Activated T-cell treated with anti-CD3 and anti-CD28 coated beads, Interleukin-2, amount 50 U/mL, for 24 hours (primary cell): ENCODE measurements at regions not wholly inside any gene's neighbourhood (a gene's known extent, or its start where the extent isn't known, plus 50 kb on each side); places are given as distances from the start of the nearest gene placed in this dataset.

ENCODE experiments used
- DNase-seq: peaks from one replicate; pipeline ENCODE4 v3.0.0-alpha.2; 2020
- H3K27ac Mint-ChIP-seq: 2 replicates; pipeline ENCODE4 v1.8.0; 2020; ENCODE audit warnings: mild to moderate bottlenecking, mixed read lengths
- H3K27me3 Mint-ChIP-seq: 2 replicates; pipeline ENCODE4 v1.8.0; 2020; ENCODE audit warnings: mixed read lengths
- H3K36me3 Mint-ChIP-seq: 2 replicates; pipeline ENCODE4 v1.8.0; 2020; ENCODE audit warnings: low read depth, mixed read lengths
- H3K4me1 Mint-ChIP-seq: 2 replicates; pipeline ENCODE4 v1.8.0; 2020; ENCODE audit warnings: low read depth, mixed read lengths
- H3K4me3 Mint-ChIP-seq: 2 replicates; pipeline ENCODE4 v1.8.0; 2020; ENCODE audit warnings: mild to moderate bottlenecking, moderate library complexity, mixed read lengths
- H3K9me3 Mint-ChIP-seq: 2 replicates; pipeline ENCODE4 v1.8.0; 2020; ENCODE audit warnings: mixed read lengths

GRCh38 chr6:1239805-1240204, 72.1 kb upstream of the FOXQ1 start:
- Mint-ChIP-seq H3K36me3 (no peaks in the 10 kb centered on the region), H3K4me3 (no peak overlapping the region), H3K27ac (no peak overlapping the region), H3K4me1 (no peaks in the 10 kb centered on the region), H3K27me3 (peaks cover 15% of the 10 kb centered on the region), H3K9me3 (no peaks in the 10 kb centered on the region)
- no peak for DNase-seq

GRCh38 chr6:1238040-1238439, 73.9 kb upstream of the FOXQ1 start:
- no peak overlapping the region for H3K4me3 Mint-ChIP-seq
- DNase-seq, result no peak
- no peaks in the 10 kb centered on the region for H3K4me1 Mint-ChIP-seq
- no peaks in the 10 kb centered on the region for H3K9me3 Mint-ChIP-seq
- H3K36me3 Mint-ChIP-seq, result no peaks in the 10 kb centered on the region
- no peak overlapping the region for H3K27ac Mint-ChIP-seq
- H3K27me3 Mint-ChIP-seq, result peaks cover 21% of the 10 kb centered on the region

- Mint-ChIP-seq H3K27me3 (peaks cover 23% of the 10 kb centered on the region), H3K4me1 (no peaks in the 10 kb centered on the region), H3K9me3 (no peaks in the 10 kb centered on the region), H3K36me3 (no peaks in the 10 kb centered on the region), H3K4me3 (no peak overlapping the region), H3K27ac (no peak overlapping the region)
- DNase-seq, result no peak
These were observed 74.3 kb upstream of the FOXQ1 start for GRCh38 chr6:1237636-1238035.

GRCh38 chr6:1235825-1236224, 76.1 kb upstream of the FOXQ1 start:
- no peak for DNase-seq
- H3K9me3 Mint-ChIP-seq, result no peaks in the 10 kb centered on the region
- no peaks in the 10 kb centered on the region for H3K36me3 Mint-ChIP-seq
- H3K4me1 Mint-ChIP-seq, result no peaks in the 10 kb centered on the region
- H3K27me3 Mint-ChIP-seq, result peaks cover 29% of the 10 kb centered on the region
- no peak overlapping the region for H3K4me3 Mint-ChIP-seq
- H3K27ac Mint-ChIP-seq, result no peak overlapping the region

GRCh38 chr6:1233924-1234323, 78.0 kb upstream of the FOXQ1 start:
- Mint-ChIP-seq H3K36me3 (no peaks in the 10 kb centered on the region), H3K4me3 (no peak overlapping the region), H3K4me1 (no peaks in the 10 kb centered on the region), H3K27me3 (peaks cover 30% of the 10 kb centered on the region), H3K27ac (no peak overlapping the region), H3K9me3 (no peaks in the 10 kb centered on the region)
- DNase-seq, result no peak

GRCh38 chr6:1232578-1232977, 79.3 kb upstream of the FOXQ1 start:
- Mint-ChIP-seq H3K9me3 (no peaks in the 10 kb centered on the region), H3K36me3 (no peaks in the 10 kb centered on the region), H3K4me1 (no peaks in the 10 kb centered on the region), H3K27ac (no peak overlapping the region), H3K27me3 (peaks cover 32% of the 10 kb centered on the region), H3K4me3 (no peak overlapping the region)
- no peak for DNase-seq

- Mint-ChIP-seq H3K9me3 (no peaks in the 10 kb centered on the region), H3K4me3 (no peak overlapping the region), H3K27ac (no peak overlapping the region), H3K27me3 (peaks cover 30% of the 10 kb centered on the region), H3K4me1 (no peaks in the 10 kb centered on the region), H3K36me3 (no peaks in the 10 kb centered on the region)
- no peak for DNase-seq
These were observed 80.0 kb upstream of the FOXQ1 start for GRCh38 chr6:1231941-1232340.

GRCh38 chr6:1230689-1231605, 81.0 kb upstream of the FOXQ1 start:
- H3K27ac Mint-ChIP-seq, result no peak overlapping the region
- H3K27me3 Mint-ChIP-seq, result peaks cover 36% of the 10 kb centered on the region
- DNase-seq, result no peak
- no peaks in the 10 kb centered on the region for H3K9me3 Mint-ChIP-seq
- no peaks in the 10 kb centered on the region for H3K4me1 Mint-ChIP-seq
- H3K4me3 Mint-ChIP-seq, result no peak overlapping the region
- no peaks in the 10 kb centered on the region for H3K36me3 Mint-ChIP-seq

GRCh38 chr6:1230281-1230680, 81.6 kb upstream of the FOXQ1 start:
- peaks cover 36% of the 10 kb centered on the region for H3K27me3 Mint-ChIP-seq
- DNase-seq, result no peak
- H3K4me1 Mint-ChIP-seq, result no peaks in the 10 kb centered on the region
- H3K9me3 Mint-ChIP-seq, result no peaks in the 10 kb centered on the region
- no peak overlapping the region for H3K27ac Mint-ChIP-seq
- H3K36me3 Mint-ChIP-seq, result no peaks in the 10 kb centered on the region
- H3K4me3 Mint-ChIP-seq, result no peak overlapping the region

- H3K27me3 Mint-ChIP-seq, result peaks cover 36% of the 10 kb centered on the region
- no peaks in the 10 kb centered on the region for H3K9me3 Mint-ChIP-seq
- H3K36me3 Mint-ChIP-seq, result no peaks in the 10 kb centered on the region
- DNase-seq, result no peak
- H3K4me3 Mint-ChIP-seq, result no peak overlapping the region
- H3K4me1 Mint-ChIP-seq, result no peaks in the 10 kb centered on the region
- no peak overlapping the region for H3K27ac Mint-ChIP-seq
These were observed 82.1 kb upstream of the FOXQ1 start for GRCh38 chr6:1229808-1230207.

- Mint-ChIP-seq H3K36me3 (no peaks in the 10 kb centered on the region), H3K4me1 (no peaks in the 10 kb centered on the region), H3K9me3 (no peaks in the 10 kb centered on the region), H3K27me3 (peaks cover 34% of the 10 kb centered on the region), H3K27ac (no peak overlapping the region), H3K4me3 (no peak overlapping the region)
- DNase-seq, result no peak
These were observed 82.6 kb upstream of the FOXQ1 start for GRCh38 chr6:1229301-1229700.

GRCh38 chr6:1228754-1229191, 83.1 kb upstream of the FOXQ1 start:
- Mint-ChIP-seq H3K27me3 (peaks cover 31% of the 10 kb centered on the region), H3K9me3 (no peaks in the 10 kb centered on the region), H3K27ac (no peak overlapping the region), H3K4me3 (no peak overlapping the region), H3K4me1 (no peaks in the 10 kb centered on the region), H3K36me3 (no peaks in the 10 kb centered on the region)
- no peak for DNase-seq

GRCh38 chr6:1227935-1228753, 83.8 kb upstream of the FOXQ1 start:
- Mint-ChIP-seq H3K4me3 (no peak overlapping the region), H3K27me3 (peaks cover 31% of the 10 kb centered on the region), H3K4me1 (no peaks in the 10 kb centered on the region), H3K9me3 (no peaks in the 10 kb centered on the region), H3K27ac (no peak overlapping the region), H3K36me3 (no peaks in the 10 kb centered on the region)
- DNase-seq, result no peak

- H3K4me3 Mint-ChIP-seq, result no peak overlapping the region
- no peak for DNase-seq
- no peaks in the 10 kb centered on the region for H3K4me1 Mint-ChIP-seq
- peaks cover 27% of the 10 kb centered on the region for H3K27me3 Mint-ChIP-seq
- no peak overlapping the region for H3K27ac Mint-ChIP-seq
- no peaks in the 10 kb centered on the region for H3K9me3 Mint-ChIP-seq
- no peaks in the 10 kb centered on the region for H3K36me3 Mint-ChIP-seq
These were observed 84.3 kb upstream of the FOXQ1 start for GRCh38 chr6:1227600-1227934.
